ENCODE measurements at regions not wholly inside any gene's neighbourhood (a gene's known extent, or its start where the extent isn't known, plus 50 kb on each side); places are given as distances from the start of the nearest gene placed in this dataset.

DNA sequence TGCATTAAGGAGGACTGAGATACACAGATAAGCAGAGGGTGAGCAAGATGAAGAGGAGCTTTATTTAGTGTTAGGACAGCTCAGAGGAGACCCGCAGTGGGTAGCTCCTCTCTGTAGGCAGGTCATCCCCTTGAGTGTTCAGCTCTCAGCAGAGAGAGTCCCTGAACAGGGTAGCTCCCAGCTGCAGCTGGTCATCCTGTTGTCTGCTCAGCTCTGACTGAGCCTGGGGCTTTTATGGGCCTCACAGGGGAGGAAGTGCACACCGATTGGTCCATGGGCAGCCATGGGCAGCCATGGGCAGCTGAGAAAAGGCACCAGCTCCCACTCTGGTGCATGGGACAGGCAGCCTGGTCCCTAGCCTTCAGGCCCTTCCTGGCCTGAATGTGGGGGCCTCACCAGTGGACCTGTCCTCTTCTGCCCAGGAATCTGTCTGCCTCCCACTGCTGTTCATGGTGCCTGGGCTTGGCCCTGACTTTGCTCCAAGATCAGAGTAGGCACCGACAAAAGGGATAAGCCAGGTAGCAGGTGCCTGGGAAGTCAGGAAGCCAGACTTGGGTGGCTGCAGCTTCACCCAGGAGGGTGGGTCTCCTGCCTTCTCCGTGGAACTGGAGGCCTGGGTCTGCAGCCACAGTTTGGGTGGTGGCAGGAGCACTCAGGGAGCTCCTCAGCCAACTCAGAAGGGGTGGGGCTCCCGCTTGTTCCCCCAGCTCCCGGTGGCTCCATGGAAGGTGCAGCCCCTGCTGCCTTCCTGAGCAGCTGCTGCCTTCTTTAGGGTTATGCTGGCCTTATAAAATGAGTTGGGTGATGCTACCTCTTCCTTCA, 54.7 kb downstream of the MYEOV start:
- ATAC-seq (no peak), DNase-seq (no peak)
- no peaks in the 10 kb centered on the region for H3K9me3 Mint-ChIP-seq
- H3K4me1 Mint-ChIP-seq: peaks cover 10% of the 10 kb centered on the region
- no peak overlapping the region for H3K4me3 Mint-ChIP-seq
- no peak overlapping the region for H3K27ac Mint-ChIP-seq
- peaks cover 6% of the 10 kb centered on the region for H3K27me3 Mint-ChIP-seq

DNA sequence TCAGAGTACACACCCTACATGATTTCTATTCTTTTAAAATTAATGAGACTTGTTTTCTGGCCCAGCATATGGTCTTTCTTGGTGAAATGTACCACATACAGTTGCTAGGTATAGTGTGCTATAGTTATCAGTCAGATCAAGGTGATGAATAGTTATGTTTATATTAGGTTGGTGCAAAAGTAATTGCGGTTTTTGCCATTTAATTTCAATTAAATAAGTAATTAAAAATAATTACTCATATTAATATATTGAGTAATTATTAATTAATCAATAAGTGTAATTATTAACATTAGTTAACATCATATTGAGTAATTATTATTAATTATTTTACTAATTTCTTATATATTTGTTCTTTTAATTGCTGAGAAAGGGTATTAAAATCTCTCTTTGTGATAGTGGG, 56.1 kb downstream of the MYEOV start:
- H3K27me3 Mint-ChIP-seq: peaks cover 6% of the 10 kb centered on the region
- ATAC-seq (no peak), DNase-seq (no peak)
- no peaks in the 10 kb centered on the region for H3K9me3 Mint-ChIP-seq
- H3K27ac Mint-ChIP-seq: no peak overlapping the region
- no peak overlapping the region for H3K4me3 Mint-ChIP-seq
- peaks cover 10% of the 10 kb centered on the region for H3K4me1 Mint-ChIP-seq

DNA sequence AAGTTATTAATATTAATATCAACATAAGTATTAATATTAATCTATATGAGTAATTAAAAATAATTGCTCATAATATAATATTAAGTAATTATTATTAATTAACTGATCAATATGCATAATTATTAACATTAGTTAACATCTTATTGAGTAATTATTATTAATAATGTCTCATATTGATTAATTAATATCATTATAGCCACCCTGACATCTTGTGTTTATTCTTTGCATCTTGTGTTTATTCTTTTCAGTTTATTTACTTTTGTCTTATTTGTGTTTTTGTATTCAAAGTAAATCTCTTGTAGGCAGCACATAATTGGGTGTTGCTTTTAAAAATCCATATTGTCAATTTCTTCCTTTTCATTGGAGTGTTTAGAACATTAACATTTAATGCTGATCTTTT, 56.6 kb downstream of the MYEOV start:
- H3K4me1 Mint-ChIP-seq: peaks cover 10% of the 10 kb centered on the region
- H3K27me3 Mint-ChIP-seq: peaks cover 6% of the 10 kb centered on the region

DNA sequence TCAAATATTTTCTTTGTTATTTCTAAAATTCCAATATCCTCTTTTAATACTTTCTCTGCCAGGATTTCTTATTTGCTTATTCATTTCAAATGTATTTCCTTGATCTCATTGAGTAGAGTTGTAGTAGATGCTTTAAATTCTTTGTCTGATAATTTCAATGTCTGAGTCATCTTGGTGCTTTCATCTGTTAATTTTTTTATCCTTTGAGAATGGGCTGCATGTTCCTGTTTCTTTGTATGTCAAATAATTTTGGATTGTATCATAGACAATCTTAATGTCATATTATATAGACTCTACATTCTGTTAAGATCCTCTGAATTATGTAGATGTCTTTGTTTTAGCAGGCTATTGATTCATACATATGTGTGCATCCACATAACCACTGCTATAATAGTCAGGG, 57.5 kb downstream of the MYEOV start:
- H3K9me3 Mint-ChIP-seq: no peaks in the 10 kb centered on the region
- no peak for ATAC-seq
- H3K4me3 Mint-ChIP-seq: no peak overlapping the region
- peaks cover 6% of the 10 kb centered on the region for H3K27me3 Mint-ChIP-seq
- no peak for DNase-seq
- H3K27ac Mint-ChIP-seq: no peak overlapping the region
- peaks cover 10% of the 10 kb centered on the region for H3K4me1 Mint-ChIP-seq

More for the DNA sequence above, 56.6 kb downstream of the MYEOV start:
- Mint-ChIP-seq H3K4me3 (no peak overlapping the region), H3K9me3 (no peaks in the 10 kb centered on the region), H3K27ac (no peak overlapping the region)
- no peak for ATAC-seq
- no peak for DNase-seq

DNA sequence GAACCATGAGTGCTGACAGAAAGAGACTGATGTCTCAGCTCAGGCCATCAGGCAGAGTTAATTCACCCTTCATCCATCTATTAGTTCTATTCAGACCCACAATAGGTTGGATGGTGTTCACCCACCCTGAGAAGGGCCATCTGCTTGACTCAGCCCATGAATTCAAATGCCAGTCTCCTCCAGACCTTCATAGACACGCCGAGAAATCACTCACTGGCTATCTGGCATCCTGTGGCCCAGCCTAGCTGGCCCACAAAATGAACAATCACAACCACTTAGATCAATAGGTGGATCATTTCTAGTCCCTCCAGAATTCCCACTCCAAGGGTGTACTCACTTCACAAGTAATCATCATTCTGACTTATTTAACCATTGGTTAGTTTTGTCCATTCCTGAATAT, 58.2 kb downstream of the MYEOV start:
- H3K27me3 Mint-ChIP-seq: peaks cover 6% of the 10 kb centered on the region
- no peak for DNase-seq
- no peak for ATAC-seq
- H3K4me1 Mint-ChIP-seq: peaks cover 10% of the 10 kb centered on the region
- no peaks in the 10 kb centered on the region for H3K9me3 Mint-ChIP-seq
- no peak overlapping the region for H3K27ac Mint-ChIP-seq
- no peak overlapping the region for H3K4me3 Mint-ChIP-seq

DNA sequence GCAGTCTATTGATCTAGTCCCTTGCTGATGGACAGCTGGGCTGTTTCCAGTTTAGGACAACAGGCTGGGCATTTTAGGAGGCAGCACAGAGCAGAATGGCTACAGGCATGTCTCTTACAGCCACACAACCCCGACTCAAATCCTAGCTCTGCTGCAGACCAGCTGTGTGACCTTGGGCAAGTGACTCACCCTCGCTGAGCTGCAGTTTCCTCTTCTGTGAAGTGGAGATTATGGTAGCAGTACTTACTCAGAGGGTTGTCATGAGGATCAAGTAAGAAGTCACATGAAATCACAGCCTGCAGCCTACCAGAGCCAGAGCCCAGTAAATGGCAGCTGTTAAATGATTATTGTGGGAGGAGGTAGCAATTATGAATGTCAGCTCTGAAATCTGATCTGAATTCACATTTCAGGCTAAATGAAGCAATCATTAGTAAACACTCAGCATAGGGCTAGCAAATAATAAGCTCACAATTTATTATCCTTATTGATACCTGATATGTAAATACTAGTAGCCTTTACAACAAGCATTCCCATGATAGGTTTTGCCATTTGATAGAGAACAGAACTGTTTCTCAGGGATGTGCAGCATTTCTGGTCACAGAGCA, 58.9 kb downstream of the MYEOV start:
- Mint-ChIP-seq H3K9me3 (no peaks in the 10 kb centered on the region), H3K27ac (no peak overlapping the region), H3K4me1 (peaks cover 10% of the 10 kb centered on the region), H3K4me3 (no peak overlapping the region), H3K27me3 (peaks cover 6% of the 10 kb centered on the region)
- ATAC-seq: peak; percentile 59
- no peak for DNase-seq

DNA sequence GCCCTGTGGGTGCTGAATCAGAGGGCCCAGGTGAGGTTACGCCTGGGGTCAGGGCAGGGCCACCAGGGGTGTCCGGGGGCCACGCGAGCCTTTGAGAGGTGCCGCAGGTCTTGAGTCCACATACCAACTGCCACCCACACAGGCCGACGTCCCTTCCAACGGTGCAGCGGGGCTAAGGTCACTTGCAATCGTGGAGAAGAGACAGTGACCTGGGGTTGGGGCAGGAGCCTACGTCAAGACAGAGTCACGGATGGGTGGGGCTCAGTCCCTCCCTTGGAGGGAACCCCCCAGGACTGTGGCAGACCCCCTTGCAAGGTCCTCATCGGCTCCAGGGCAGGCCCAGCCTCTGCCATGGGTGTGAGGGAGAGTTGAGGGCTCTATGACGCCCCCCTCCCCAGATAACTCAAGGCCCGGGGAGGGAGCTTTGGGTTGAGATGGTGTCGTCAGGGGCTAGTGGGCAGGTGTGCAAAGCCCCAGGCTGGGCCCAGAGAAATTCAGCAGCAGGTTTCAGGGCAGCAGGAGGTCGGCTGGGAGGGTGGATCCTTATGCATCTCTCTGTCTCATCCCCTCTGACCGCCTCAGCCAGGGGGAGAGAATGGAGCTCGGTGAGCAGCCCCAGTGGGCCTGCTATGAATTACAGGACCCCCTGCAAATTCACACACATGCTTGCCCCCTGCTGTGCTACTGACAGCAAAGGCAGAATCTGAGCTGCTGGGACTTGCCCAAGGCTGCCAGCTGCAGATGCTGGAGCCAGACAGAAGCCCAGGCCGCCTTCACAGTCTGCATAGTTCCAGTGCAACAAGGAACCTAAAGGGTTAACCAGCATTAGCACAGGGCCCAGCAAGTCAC, 60.0 kb downstream of the MYEOV start:
- no peak for DNase-seq
- Mint-ChIP-seq H3K27ac (no peak overlapping the region), H3K9me3 (no peaks in the 10 kb centered on the region), H3K4me3 (no peak overlapping the region), H3K4me1 (peaks cover 10% of the 10 kb centered on the region), H3K27me3 (peaks cover 6% of the 10 kb centered on the region)
- no peak for ATAC-seq

DNA sequence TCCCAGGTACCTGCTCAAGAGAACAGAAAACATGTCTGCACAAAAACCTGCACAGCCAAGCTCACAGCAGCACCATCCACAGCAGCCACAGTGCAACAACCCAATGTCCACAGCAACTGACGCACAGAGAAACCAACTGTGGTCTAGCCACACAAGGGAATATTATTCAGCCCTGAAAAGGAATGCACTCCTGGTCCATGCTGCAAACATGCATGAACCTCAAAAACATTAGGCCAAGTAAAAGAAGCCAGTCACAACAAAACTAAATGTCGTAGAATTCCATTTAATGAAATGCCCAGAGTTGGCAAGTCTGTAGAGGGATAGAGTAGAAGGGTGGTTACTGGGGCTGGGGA, 60.6 kb downstream of the MYEOV start:
- no peak overlapping the region for H3K27ac Mint-ChIP-seq
- H3K9me3 Mint-ChIP-seq: no peaks in the 10 kb centered on the region
- no peak overlapping the region for H3K4me3 Mint-ChIP-seq
- H3K27me3 Mint-ChIP-seq: peaks cover 6% of the 10 kb centered on the region
- DNase-seq (no peak), ATAC-seq (no peak)
- H3K4me1 Mint-ChIP-seq: peaks cover 10% of the 10 kb centered on the region

DNA sequence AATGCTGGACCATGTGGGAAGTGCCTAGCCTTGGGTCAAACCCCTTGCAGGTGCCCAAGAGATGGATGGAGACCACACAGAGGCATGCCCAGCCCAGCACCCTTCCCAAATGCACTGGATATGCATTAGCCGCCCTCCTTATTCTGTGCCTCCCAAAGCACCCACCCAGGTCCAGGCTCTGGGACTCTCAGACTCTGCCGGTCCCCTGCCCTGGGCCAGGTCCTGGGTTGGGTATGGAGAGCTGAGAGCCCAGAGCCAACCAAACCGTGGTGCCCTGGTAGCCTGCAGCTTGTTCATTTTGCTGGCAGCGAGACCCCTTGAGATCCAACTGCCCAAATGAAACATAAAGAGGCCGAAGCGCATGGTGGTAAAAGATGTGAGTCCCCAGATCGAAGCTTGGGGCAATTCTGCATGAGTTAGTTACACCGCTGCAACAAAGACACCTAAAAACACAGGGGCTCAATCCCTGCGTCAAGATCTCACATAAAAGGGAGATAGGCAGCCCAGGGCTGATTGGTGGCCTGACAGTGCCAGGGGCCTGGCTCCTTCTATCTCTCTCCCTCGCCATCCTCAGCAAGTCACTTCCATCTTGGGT, 61.5 kb downstream of the MYEOV start:
- no peak for ATAC-seq
- peaks cover 10% of the 10 kb centered on the region for H3K4me1 Mint-ChIP-seq
- H3K27me3 Mint-ChIP-seq: peaks cover 6% of the 10 kb centered on the region
- H3K27ac Mint-ChIP-seq: peak overlapping the region in 1 of 2 donors; percentile 29
- H3K4me3 Mint-ChIP-seq: no peak overlapping the region
- H3K9me3 Mint-ChIP-seq: no peaks in the 10 kb centered on the region
- no peak for DNase-seq

DNA sequence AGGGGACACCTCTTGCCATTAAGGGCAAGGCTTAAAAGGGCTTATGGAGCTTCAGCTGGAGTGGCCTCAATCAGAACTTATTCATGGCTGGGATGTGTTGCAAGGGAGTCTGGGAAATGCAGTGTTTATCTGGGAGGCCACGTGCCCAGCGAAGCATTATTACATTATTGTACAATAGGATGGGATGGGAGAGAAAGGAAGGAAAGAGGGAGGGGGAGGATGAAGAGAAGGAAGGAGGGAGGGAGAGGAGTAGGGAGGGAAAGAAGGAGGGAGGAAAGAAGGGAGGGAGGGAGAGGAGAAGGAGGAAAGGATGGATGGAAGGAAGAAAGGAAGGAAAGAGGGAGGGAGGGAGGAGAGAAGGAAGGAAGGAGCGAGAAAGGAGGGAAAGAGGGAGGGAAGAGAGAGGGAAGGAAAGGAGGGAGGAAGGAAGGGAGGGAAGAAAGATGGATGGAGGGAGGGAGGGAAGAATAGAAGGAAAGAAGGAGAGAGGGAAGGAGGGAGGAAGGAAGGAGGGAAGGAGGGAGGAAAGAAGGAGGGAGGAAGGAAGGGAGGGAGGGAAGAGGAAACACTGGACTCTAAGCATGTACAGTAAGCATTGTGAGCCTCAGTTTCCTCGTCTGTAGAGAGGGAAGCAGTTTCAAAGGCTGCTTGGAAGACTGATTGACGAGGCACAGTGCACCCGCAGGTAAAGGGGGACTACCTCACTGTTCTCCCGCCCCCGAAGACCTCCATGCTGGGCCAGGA, 62.2 kb downstream of the MYEOV start:
- ATAC-seq (no peak), DNase-seq (no peak)
- H3K4me1 Mint-ChIP-seq: peaks cover 10% of the 10 kb centered on the region
- no peak overlapping the region for H3K4me3 Mint-ChIP-seq
- H3K27me3 Mint-ChIP-seq: peaks cover 6% of the 10 kb centered on the region
- no peaks in the 10 kb centered on the region for H3K9me3 Mint-ChIP-seq
- H3K27ac Mint-ChIP-seq: no peak overlapping the region

DNA sequence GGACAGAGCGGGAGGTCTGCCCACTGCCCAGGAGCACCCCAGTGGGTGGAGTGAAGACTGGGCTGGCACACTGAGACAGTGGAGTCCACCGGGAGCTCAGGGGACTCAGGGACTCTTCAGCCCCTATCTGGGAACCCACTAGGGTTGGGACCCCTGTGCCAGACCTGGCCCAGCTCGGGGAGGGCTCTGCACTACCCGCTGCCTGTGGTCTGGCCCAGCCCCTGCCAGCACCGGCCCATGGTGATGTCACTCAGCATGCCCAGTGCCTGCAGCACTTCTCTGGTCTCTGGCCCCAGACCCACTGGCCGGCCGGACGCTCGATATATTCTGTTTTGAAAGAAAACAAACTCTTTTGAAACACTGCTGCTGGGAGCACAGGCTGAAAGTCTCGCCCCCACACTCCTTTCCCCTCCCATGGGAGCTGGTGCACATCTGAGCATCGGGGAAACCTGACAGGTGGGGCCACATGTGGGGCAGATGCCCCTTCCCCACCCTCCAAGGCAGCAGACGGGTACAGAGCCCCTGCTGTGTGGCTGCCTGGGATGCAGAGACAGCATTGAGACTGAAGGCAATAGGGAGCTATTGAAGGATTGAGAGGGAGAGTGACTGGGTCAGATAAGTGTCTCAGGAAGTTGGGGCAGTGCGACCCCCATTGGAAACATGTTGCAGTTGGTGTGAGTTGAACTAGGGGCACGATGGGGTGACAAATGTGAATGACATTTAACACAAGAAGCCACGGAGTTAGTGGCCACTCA, 62.9 kb downstream of the MYEOV start:
- Mint-ChIP-seq H3K4me3 (no peak overlapping the region), H3K27ac (no peak overlapping the region), H3K9me3 (no peaks in the 10 kb centered on the region), H3K27me3 (peaks cover 6% of the 10 kb centered on the region), H3K4me1 (peaks cover 10% of the 10 kb centered on the region)
- DNase-seq (no peak), ATAC-seq (no peak)

DNA sequence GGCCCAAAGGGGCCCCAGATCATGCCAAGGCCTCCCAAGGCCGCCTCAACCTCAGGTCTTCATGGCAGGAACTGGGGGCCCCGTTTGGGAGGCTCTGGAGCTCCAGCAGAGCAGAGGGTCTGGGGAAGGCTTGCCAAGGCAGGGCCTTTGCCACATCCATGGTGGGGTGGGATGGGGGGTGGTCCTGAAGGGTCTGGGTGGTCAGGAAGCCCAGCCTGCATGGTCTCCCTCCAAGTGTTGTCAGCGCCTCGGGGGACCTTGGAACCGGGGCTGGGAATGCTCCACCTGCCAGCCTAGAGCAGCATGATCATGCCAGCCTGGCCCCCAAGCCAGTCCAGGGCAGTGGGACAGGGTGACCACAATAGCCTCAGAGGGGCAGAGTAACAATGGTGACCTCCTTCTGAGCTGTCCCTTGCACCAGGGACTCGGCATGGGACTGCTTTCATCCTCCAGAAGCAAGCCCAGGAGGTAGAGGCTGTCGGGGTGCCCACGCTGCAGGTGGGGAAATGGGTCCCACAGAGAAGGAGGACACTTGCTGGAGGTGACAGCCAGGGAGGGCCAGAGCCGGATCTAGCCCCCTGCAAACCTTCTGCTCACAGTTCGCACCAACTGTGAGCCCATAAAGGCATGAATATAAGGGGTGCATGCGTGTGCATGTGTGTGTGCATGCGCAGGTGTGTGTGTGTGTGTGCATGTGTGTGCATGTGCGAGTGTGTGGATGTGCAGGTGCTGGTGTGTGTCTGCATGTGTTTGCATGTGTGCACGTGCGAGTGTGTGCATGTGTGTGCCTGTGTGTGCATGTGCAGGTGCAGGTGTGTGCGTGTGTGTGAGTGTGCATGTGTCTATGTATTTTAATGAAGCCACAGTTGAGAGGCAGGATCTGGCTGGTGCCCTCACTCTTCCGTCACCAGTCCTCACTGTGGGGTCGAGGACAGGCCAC, 63.8 kb downstream of the MYEOV start:
- H3K4me3 Mint-ChIP-seq: no peak overlapping the region
- H3K4me1 Mint-ChIP-seq: peaks cover 4% of the 10 kb centered on the region
- H3K27ac Mint-ChIP-seq: no peak overlapping the region
- no peak for ATAC-seq
- no peaks in the 10 kb centered on the region for H3K9me3 Mint-ChIP-seq
- no peaks in the 10 kb centered on the region for H3K27me3 Mint-ChIP-seq
- no peak for DNase-seq

DNA sequence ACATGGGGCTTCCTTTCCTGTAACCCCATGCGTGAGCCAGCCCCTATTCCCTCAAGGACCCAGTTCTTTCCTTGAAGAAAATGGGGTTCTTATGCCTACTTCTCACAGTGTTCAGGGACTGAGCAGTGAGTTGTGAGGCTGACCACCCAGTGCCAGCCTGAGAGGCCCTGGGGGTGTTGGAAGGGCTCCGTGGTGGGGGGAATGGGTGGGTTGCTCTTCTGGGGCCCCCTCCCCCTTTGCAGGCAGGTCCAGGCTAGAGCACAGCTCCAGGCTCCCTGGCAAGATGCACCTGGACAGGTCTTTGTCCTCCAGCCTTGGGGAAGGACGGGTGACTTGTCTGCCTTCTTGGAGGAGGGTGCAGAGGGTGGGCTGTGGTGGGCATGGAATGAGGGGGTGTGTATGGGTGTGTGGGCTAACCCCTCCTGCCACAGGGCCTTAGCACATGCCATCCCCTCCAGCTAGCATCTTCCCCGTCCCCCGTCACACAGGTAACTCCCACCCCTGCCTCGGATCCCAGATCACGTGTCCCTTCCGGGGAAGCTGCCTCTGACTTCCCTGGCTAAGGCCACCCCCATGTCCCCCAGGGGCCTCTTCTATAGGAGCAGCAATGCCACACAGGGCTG, 64.6 kb downstream of the MYEOV start:
- Mint-ChIP-seq H3K4me1 (no peaks in the 10 kb centered on the region), H3K27ac (no peak overlapping the region), H3K27me3 (no peaks in the 10 kb centered on the region), H3K9me3 (no peaks in the 10 kb centered on the region), H3K4me3 (no peak overlapping the region)
- DNase-seq (no peak), ATAC-seq (no peak)

Measured in stimulated activated naive CD8-positive, alpha-beta T cell treated with anti-CD3 and anti-CD28 coated beads, Interleukin-15, amount 100 ng/mL, for 72 hours (primary cell).